GM12873 (cell line): ENCODE measurements at regions not wholly inside any gene's neighbourhood (a gene's known extent, or its start where the extent isn't known, plus 50 kb on each side); places are given as distances from the start of the nearest gene placed in this dataset.

Experiments used
- TF ChIP-seq, protein P1 (sequence below): IDR thresholded peaks from 2 replicates; pipeline ENCODE4 v1.5.1; 2012; ENCODE audit warnings: low read depth, mild to moderate bottlenecking, moderate library complexity, low read length, control low read depth; ENCODE audit not compliant: insufficient read depth; ENCODE audit errors: missing control alignments

DNA sequence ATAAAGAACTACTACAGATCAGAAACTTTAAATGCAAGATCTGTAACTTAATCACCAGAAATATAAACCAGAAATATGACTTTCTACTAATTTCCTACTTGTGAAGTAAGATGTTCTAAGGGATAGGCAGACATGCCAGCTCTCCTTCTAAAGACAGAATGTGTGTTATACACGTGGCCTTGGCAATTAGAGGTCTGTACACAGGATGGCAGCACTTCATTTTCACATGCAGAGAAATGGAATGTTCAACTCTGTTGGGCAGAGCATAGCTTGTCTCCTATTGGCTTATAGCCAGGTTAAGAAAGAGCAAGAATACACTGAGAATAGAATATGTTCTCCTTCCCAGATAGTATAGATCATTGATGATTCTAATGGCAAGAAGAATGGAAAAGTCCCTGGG is 403.8 kb downstream of the DAD1 start:
- TF ChIP-seq, protein P1, sequence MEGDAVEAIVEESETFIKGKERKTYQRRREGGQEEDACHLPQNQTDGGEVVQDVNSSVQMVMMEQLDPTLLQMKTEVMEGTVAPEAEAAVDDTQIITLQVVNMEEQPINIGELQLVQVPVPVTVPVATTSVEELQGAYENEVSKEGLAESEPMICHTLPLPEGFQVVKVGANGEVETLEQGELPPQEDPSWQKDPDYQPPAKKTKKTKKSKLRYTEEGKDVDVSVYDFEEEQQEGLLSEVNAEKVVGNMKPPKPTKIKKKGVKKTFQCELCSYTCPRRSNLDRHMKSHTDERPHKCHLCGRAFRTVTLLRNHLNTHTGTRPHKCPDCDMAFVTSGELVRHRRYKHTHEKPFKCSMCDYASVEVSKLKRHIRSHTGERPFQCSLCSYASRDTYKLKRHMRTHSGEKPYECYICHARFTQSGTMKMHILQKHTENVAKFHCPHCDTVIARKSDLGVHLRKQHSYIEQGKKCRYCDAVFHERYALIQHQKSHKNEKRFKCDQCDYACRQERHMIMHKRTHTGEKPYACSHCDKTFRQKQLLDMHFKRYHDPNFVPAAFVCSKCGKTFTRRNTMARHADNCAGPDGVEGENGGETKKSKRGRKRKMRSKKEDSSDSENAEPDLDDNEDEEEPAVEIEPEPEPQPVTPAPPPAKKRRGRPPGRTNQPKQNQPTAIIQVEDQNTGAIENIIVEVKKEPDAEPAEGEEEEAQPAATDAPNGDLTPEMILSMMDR = peak; percentile 16

DNA sequence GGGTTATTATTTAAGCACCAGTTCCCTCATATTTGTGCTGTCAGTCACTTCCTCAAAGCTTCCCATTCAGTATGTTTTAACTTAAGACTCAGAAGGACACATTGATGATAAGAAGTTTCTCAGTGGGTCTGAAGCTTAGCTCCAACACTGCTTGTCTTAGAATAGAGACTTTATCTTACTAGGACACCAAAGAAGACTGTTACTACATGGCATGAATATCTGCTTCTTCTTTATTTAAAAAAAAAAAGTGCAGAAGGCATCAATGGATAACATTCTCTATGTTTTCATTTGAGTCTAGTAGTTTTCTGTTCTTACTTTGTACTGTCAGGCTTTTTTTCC is 404.2 kb downstream of the DAD1 start:
- TF ChIP-seq, protein P1 = no peak

DNA sequence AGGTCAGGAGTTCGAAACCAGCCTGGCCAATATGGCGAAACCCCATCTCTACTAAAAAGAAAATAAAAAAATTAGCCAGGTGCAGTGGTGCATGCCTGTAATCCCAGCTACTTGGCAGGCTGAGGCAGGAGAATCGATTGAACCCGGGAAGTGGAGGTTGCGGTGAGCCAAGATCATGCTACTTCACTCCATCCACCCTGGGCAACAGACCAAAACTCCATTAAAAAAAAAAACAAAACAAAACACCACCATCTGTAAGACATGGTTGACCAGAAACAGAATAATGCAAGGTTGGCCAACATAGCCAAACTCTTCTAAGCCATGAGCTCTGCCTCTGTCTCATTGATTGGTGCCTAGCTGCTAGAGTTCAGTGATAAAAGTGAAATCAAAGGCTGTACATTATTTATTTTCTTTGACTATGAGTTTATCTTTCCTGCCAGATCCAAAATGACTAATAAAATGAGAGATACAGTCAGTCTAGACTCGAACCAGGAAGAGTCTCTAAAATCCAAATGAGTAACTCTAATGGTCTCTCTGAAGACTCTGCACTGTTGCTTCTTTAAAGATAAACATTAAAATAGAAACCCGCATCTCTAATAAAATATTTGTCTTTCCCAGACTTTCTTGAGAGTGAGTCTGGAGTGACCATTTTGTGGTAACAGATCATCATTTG is 404.7 kb downstream of the DAD1 start:
- TF ChIP-seq, protein P1 = no peak

DNA sequence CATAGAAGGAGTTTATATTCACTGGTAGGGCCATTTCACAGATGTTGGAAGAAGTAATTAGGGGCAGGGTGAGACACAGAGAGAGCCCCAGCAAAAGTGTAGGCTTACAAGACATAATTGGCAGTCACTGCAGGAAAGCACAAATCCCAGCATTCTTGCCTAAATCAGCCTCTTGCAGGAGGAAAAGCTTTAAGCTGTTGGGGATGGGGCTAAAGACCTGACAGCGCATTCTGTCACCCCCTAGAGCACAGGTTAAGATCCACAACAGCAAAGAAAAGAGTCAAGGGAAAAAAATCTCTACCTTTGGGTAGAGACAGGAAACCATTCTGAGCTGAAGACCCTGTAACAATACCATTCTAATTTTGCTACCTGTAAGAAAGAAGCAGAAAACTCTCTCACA is 409.0 kb downstream of the DAD1 start:
- TF ChIP-seq, protein P1 = no peak

DNA sequence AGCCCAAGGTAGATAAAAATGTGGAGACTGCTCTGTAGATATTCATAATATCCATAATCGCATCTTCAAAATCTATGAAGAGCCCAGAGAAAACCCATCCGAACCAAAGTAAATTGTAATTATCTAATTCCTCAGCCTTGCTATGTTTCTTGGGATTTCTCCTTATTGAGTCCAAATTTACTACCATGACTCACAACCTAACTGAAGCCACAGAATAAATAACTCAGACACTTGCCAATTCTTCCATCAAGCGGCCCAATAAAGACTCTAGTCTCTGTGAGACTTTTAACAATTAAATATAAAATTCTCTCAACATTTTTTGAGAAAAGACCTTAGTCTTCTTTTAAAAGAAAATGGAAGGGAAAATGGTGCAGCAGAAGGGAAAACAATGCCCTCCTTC is 409.8 kb downstream of the DAD1 start:
- TF ChIP-seq, protein P1 = no peak

DNA sequence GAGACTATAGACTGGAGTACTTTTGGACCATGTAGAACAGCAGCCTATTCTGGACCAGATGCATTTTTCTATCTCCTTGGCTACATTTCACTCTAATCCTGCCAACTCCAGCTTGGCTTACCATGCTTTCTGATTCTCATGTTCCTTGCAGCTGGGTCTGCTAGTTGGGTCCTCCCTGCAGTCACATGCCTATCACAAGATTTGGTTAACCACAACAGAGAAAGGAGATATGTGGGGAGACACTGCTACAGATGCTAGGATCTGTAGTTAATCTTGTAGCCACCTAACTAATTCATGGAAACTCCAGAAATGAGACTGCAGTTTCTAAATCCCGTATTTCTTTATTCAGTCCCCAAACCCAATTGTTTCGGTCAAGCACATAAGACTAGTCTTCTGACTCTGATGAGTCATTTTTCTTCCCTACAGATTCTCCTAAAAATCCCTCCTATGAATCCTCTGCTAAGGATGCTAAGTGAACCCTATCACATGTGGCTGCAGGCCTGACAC is 410.6 kb downstream of the DAD1 start:
- TF ChIP-seq, protein P1 = no peak

DNA sequence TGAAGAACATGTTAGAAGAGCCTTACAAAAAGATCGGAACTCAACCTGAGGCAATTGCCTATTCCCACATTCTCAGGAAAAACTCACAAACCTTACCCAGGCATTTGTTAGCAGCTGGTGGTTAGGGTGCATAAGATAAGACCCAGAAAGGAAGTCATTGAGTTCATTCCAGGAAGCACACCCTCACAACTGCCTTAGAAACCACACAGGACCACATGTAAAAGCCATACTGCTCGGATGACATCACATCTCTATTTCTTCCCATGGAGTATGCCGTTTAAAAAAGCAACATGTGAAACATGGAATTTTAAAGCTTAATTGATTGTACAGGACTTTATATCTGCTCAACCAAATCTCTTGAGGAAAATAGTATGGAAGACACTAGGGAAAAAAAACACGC is 411.2 kb downstream of the DAD1 start:
- TF ChIP-seq, protein P1 = no peak
